Lower leg skin (tissue), 3 donors: ENCODE measurements at regions not wholly inside any gene's neighbourhood (a gene's known extent, or its start where the extent isn't known, plus 50 kb on each side); places are given as distances from the start of the nearest gene placed in this dataset.

Source experiments
- POLR2A ChIP-seq, 2 donors: fragments of 450-650 bp; IDR thresholded peaks; one replicate each; pipeline ENCODE4 v1.6.1; 2016 to 2017; ENCODE audit warnings: antibody characterized with exemption in 2 of 2, mild to moderate bottlenecking in 1 of 2, moderate library complexity in 1 of 2
- TF ChIP-seq, protein P1 (sequence below), 3 donors: fragments of 450-650 bp; IDR thresholded peaks; one replicate each; pipeline ENCODE4 v1.5.1; 2016; ENCODE audit warnings: antibody characterized with exemption in 3 of 3, mild to moderate bottlenecking in 3 of 3, moderate library complexity in 2 of 3

DNA sequence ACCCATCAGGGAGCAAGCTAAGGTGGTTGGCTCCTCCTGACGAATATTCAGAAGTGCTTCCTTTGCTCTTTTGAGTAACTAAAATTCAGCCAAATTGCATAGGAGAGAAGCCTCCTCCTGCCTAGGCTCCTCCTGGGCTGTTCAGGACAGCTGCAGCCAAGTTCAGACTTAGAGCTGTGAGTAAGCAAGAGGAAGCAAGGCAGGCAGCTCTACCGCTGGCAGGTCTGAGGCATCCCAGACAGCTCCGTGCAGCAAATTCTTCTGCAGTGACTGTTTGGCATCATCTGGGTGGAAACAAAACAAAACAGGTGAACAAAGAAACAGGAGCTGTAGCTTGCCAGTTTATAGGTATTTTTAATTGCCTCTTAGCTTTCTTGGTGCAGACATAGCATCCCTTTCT, 421.0 kb downstream of the GADD45G start:
- TF ChIP-seq POLR2A (IDR thresholded peaks at IDR 0.05), result no peak
- TF ChIP-seq, protein P1, sequence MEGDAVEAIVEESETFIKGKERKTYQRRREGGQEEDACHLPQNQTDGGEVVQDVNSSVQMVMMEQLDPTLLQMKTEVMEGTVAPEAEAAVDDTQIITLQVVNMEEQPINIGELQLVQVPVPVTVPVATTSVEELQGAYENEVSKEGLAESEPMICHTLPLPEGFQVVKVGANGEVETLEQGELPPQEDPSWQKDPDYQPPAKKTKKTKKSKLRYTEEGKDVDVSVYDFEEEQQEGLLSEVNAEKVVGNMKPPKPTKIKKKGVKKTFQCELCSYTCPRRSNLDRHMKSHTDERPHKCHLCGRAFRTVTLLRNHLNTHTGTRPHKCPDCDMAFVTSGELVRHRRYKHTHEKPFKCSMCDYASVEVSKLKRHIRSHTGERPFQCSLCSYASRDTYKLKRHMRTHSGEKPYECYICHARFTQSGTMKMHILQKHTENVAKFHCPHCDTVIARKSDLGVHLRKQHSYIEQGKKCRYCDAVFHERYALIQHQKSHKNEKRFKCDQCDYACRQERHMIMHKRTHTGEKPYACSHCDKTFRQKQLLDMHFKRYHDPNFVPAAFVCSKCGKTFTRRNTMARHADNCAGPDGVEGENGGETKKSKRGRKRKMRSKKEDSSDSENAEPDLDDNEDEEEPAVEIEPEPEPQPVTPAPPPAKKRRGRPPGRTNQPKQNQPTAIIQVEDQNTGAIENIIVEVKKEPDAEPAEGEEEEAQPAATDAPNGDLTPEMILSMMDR (IDR thresholded peaks at IDR 0.05), result no peak
